Neural crest cell (in vitro differentiated cells): ENCODE measurements at regions not wholly inside any gene's neighbourhood (a gene's known extent, or its start where the extent isn't known, plus 50 kb on each side); places are given as distances from the start of the nearest gene placed in this dataset.

Experiments used
- DNase-seq: peaks from one replicate; pipeline ENCODE4 v3.0.0; 2021; ENCODE audit warnings: low read depth, mixed read lengths, low spot score
- H3K27ac Mint-ChIP-seq: one replicate; pipeline ENCODE4 v1.8.0; 2021; ENCODE audit warnings: mild to moderate bottlenecking, mixed read lengths; ENCODE audit not compliant: unreplicated experiment
- H3K27me3 Mint-ChIP-seq: 2 replicates; pipeline ENCODE4 v1.8.0; 2021; ENCODE audit warnings: low read depth, mild to moderate bottlenecking, mixed read lengths
- H3K36me3 Mint-ChIP-seq: 2 replicates; pipeline ENCODE4 v1.8.0; 2021; ENCODE audit warnings: low read depth, mild to moderate bottlenecking, mixed read lengths
- H3K4me1 Mint-ChIP-seq: 2 replicates; pipeline ENCODE4 v1.8.0; 2021; ENCODE audit warnings: mixed read lengths
- H3K4me3 Mint-ChIP-seq: one replicate; pipeline ENCODE4 v1.8.0; 2021; ENCODE audit warnings: mild to moderate bottlenecking, mixed read lengths
- H3K9me3 Mint-ChIP-seq: 2 replicates; pipeline ENCODE4 v1.8.0; 2021; ENCODE audit warnings: mixed read lengths
- TF ChIP-seq, protein P1 (sequence below): fragments of 200-600 bp; sonication (generic); conservative IDR thresholded peaks from 2 replicates; pipeline ENCODE4 v1.5.0; 2021; ENCODE audit warnings: antibody characterized with exemption, mild to moderate bottlenecking

GRCh38 chr3:27644941-27645340 is 77.2 kb downstream of the EOMES start:
- no peaks in the 10 kb centered on the region for H3K9me3 Mint-ChIP-seq

GRCh38 chr3:27643355-27643754 is 78.8 kb downstream of the EOMES start:
- H3K27me3 Mint-ChIP-seq = no peaks in the 10 kb centered on the region
- H3K36me3 Mint-ChIP-seq = no peaks in the 10 kb centered on the region
- H3K4me1 Mint-ChIP-seq = no peaks in the 10 kb centered on the region
- no peaks in the 10 kb centered on the region for H3K9me3 Mint-ChIP-seq
- no peak overlapping the region for H3K27ac Mint-ChIP-seq
- DNase-seq = no peak
- H3K4me3 Mint-ChIP-seq = no peak overlapping the region
- TF ChIP-seq, protein P1, sequence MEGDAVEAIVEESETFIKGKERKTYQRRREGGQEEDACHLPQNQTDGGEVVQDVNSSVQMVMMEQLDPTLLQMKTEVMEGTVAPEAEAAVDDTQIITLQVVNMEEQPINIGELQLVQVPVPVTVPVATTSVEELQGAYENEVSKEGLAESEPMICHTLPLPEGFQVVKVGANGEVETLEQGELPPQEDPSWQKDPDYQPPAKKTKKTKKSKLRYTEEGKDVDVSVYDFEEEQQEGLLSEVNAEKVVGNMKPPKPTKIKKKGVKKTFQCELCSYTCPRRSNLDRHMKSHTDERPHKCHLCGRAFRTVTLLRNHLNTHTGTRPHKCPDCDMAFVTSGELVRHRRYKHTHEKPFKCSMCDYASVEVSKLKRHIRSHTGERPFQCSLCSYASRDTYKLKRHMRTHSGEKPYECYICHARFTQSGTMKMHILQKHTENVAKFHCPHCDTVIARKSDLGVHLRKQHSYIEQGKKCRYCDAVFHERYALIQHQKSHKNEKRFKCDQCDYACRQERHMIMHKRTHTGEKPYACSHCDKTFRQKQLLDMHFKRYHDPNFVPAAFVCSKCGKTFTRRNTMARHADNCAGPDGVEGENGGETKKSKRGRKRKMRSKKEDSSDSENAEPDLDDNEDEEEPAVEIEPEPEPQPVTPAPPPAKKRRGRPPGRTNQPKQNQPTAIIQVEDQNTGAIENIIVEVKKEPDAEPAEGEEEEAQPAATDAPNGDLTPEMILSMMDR = no peak

More at GRCh38 chr3:27644941-27645340, 77.2 kb downstream of the EOMES start:
- Mint-ChIP-seq H3K4me3 (no peak overlapping the region), H3K27ac (no peak overlapping the region), H3K36me3 (no peaks in the 10 kb centered on the region), H3K4me1 (no peaks in the 10 kb centered on the region), H3K27me3 (no peaks in the 10 kb centered on the region)
- TF ChIP-seq, protein P1 = no peak
- no peak for DNase-seq

DNA sequence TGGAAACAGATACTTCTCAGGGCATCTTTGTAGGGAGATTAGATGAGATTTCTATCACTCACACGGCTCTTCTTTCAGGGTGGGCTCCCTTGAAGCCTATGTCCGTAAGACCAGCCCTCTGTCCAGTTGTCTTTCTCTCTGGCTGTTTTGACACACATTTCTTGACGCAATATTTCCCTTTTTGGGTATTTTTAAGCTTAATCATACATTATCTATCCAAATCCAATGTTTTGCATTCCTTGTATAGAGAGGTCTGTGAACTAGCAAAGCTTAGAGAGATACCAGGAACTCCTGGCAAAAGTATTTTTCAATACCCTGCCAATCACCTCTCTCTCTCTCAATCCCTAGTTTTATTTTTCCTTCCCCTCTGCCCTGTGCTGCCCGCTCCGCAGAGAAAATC is 79.3 kb downstream of the EOMES start:
- no peak for DNase-seq
- TF ChIP-seq, protein P1 = no peak
- Mint-ChIP-seq H3K27me3 (no peaks in the 10 kb centered on the region), H3K4me3 (no peak overlapping the region), H3K9me3 (no peaks in the 10 kb centered on the region), H3K36me3 (no peaks in the 10 kb centered on the region), H3K4me1 (peaks cover 3% of the 10 kb centered on the region), H3K27ac (no peak overlapping the region)

DNA sequence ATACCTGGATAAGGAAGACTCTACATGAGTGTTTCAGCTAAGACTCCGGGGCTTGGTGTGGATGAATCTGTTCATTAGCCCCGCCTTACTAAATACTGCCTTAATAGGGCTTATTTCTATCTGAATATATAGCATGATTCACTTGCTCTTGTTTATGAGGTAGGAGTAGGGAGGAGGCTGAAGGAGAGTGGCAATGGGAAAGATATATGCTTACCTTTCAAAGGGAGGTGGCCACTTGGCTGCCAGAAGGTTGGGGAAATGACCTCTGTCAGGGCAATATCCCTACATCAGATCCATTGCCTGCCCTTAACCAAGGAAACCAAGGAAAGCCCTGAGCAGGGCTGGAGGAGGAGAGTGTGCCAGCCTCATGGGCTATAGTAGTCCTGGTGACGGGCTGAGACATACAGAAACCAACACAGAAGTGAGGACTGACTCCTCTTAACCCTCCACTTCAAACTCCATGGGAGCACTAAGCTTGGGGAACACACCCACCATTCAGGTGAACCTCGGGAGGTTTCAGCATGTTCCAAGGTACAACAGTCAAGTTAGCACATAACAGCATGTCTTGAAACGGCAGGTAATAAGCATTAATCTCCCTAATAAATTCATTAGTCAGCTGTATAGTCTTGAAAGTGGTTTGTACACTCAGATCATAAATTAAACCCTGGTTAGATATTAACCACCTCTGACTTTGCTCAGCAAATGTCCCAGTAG is 80.1 kb downstream of the EOMES start:
- TF ChIP-seq, protein P1 = no peak
- Mint-ChIP-seq H3K36me3 (no peaks in the 10 kb centered on the region), H3K27me3 (no peaks in the 10 kb centered on the region), H3K9me3 (no peaks in the 10 kb centered on the region), H3K4me3 (no peak overlapping the region), H3K27ac (no peak overlapping the region), H3K4me1 (peaks cover 5% of the 10 kb centered on the region)
- no peak for DNase-seq

GRCh38 chr3:27641271-27641800 is 80.8 kb downstream of the EOMES start:
- no peaks in the 10 kb centered on the region for H3K27me3 Mint-ChIP-seq
- H3K9me3 Mint-ChIP-seq = no peaks in the 10 kb centered on the region
- no peak overlapping the region for H3K27ac Mint-ChIP-seq
- TF ChIP-seq, protein P1 = no peak
- H3K4me3 Mint-ChIP-seq = no peak overlapping the region
- peaks cover 5% of the 10 kb centered on the region for H3K4me1 Mint-ChIP-seq
- no peaks in the 10 kb centered on the region for H3K36me3 Mint-ChIP-seq
- DNase-seq = no peak
